Trophoblast cell (in vitro differentiated cells and primary cell): ENCODE measurements at regions not wholly inside any gene's neighbourhood (a gene's known extent, or its start where the extent isn't known, plus 50 kb on each side); places are given as distances from the start of the nearest gene placed in this dataset.
A peak's percentile ranks its signal among the peaks of the same experiment; 100 is the strongest.

Experiments
- DNase-seq, 2 donors: peaks; one replicate each; pipeline ENCODE4 v3.0.0-alpha.2; 2016
- H2AFZ ChIP-seq: 2 replicates; pipeline ENCODE4 v1.6.1; 2013; ENCODE audit warnings: low read length, moderate library complexity, mild to moderate bottlenecking; ENCODE audit not compliant: insufficient read depth, poor library complexity
- H2AK5ac ChIP-seq: 2 replicates; pipeline ENCODE4 v1.6.1; 2013; ENCODE audit warnings: mild to moderate bottlenecking, low read length
- H2BK120ac ChIP-seq: 2 replicates; pipeline ENCODE4 v1.6.1; 2013; ENCODE audit warnings: low read length, mild to moderate bottlenecking, moderate library complexity; ENCODE audit not compliant: insufficient read depth, poor library complexity
- H2BK12ac ChIP-seq: 2 replicates; pipeline ENCODE4 v1.6.1; 2013; ENCODE audit warnings: mild to moderate bottlenecking, low read length, moderate library complexity
- H2BK5ac ChIP-seq: 2 replicates; pipeline ENCODE4 v1.6.1; 2013; ENCODE audit warnings: low read length, low read depth, moderate library complexity, mild to moderate bottlenecking; ENCODE audit not compliant: poor library complexity
- H3K14ac ChIP-seq: 2 replicates; pipeline ENCODE4 v1.6.1; 2013; ENCODE audit warnings: mild to moderate bottlenecking, low read length
- H3K18ac ChIP-seq: 2 replicates; pipeline ENCODE4 v1.6.1; 2013; ENCODE audit warnings: mild to moderate bottlenecking, low read length
- H3K23ac ChIP-seq: 2 replicates; pipeline ENCODE4 v1.6.1; 2013; ENCODE audit warnings: low read length
- H3K27ac ChIP-seq: 2 replicates; pipeline ENCODE4 v1.5.1; 2013; ENCODE audit warnings: low read depth, mild to moderate bottlenecking, inconsistent platforms, low read length, moderate library complexity
- H3K27me3 ChIP-seq: 2 replicates; pipeline ENCODE4 v1.6.1; 2013; ENCODE audit warnings: inconsistent platforms, mild to moderate bottlenecking, low read length, moderate library complexity; ENCODE audit not compliant: insufficient read depth
- H3K36me3 ChIP-seq, 2 experiments: 1 replicate in 1 of 2; 2 replicates in 1 of 2; pipeline ENCODE4 v1.6.1; 2013; ENCODE audit warnings: low read length in 2 of 2, mild to moderate bottlenecking in 2 of 2, moderate library complexity in 1 of 2; ENCODE audit not compliant: insufficient read depth in 2 of 2, control insufficient read depth in 1 of 2
- H3K4ac ChIP-seq: 2 replicates; pipeline ENCODE4 v1.6.1; 2013; ENCODE audit warnings: low read depth, mild to moderate bottlenecking, low read length, moderate library complexity
- H3K4me1 ChIP-seq, 2 experiments: 1 replicate in 1 of 2; 2 replicates in 1 of 2; pipeline ENCODE4 v1.6.1; 2013; ENCODE audit warnings: low read length in 2 of 2, mild to moderate bottlenecking in 2 of 2, moderate library complexity in 1 of 2; ENCODE audit not compliant: insufficient read depth in 2 of 2, control insufficient read depth in 1 of 2
- H3K4me2 ChIP-seq: 2 replicates; pipeline ENCODE4 v1.6.1; 2013; ENCODE audit warnings: inconsistent platforms, mild to moderate bottlenecking, low read length, moderate library complexity
- H3K4me3 ChIP-seq: 2 replicates; pipeline ENCODE4 v1.5.1; 2013; ENCODE audit warnings: mild to moderate bottlenecking, low read depth, low read length, inconsistent platforms
- H3K79me1 ChIP-seq: one replicate; pipeline ENCODE4 v1.6.1; 2013; ENCODE audit warnings: low read length
- H3K79me2 ChIP-seq: 2 replicates; pipeline ENCODE4 v1.6.1; 2013; ENCODE audit warnings: low read length, mild to moderate bottlenecking; ENCODE audit not compliant: control insufficient read depth, insufficient read depth, poor library complexity
- H3K9ac ChIP-seq: 2 replicates; pipeline ENCODE4 v1.6.1; 2013; ENCODE audit warnings: mild to moderate bottlenecking, low read length
- H3K9me3 ChIP-seq: 2 replicates; pipeline ENCODE4 v1.6.1; 2013; ENCODE audit warnings: low read depth, mild to moderate bottlenecking, control low read depth, inconsistent platforms, low read length; ENCODE audit not compliant: insufficient read depth
- H4K12ac ChIP-seq: 2 replicates; pipeline ENCODE4 v1.6.1; 2013; ENCODE audit warnings: low read depth, mild to moderate bottlenecking, low read length, moderate library complexity
- H4K8ac ChIP-seq: 2 replicates; pipeline ENCODE4 v1.6.1; 2013; ENCODE audit warnings: low read depth, mild to moderate bottlenecking, low read length, moderate library complexity
- H4K91ac ChIP-seq: one replicate; pipeline ENCODE4 v1.6.1; 2013; ENCODE audit warnings: low read depth, mild to moderate bottlenecking, low read length, moderate library complexity
- WGBS: extraction: QIAGEN DNeasy Blood & Tissue Kit; methylation state at CpG from one replicate; pipeline ENCODE4 v1.1.7; 2013; ENCODE audit warnings: missing lambda C conversion rate; ENCODE audit not compliant: insufficient read length, insufficient coverage; ENCODE audit errors: extremely low coverage; 5-methylcytosine and 5-hydroxymethylcytosine counted together

- Histone ChIP-seq H3K79me1 (peaks cover 2% of the 10 kb centered on the region), H3K18ac (no peak overlapping the region), H3K4me2 (no peak overlapping the region), H4K12ac (no peak overlapping the region), H4K91ac (no peak overlapping the region), H3K23ac (no peak overlapping the region), H3K79me2 (no peaks in the 10 kb centered on the region), H2AFZ (no peak overlapping the region), H3K4ac (no peak overlapping the region), H3K9ac (no peak overlapping the region), H2AK5ac (no peak overlapping the region), H3K36me3 (no peaks in the 10 kb centered on the region), H2BK5ac (no peak overlapping the region), H2BK12ac (no peak overlapping the region), H3K4me3 (no peak overlapping the region), H3K27ac (no peak overlapping the region), H3K9me3 (peaks cover 6% of the 10 kb centered on the region), H2BK120ac (no peak overlapping the region), H3K14ac (no peak overlapping the region), H4K8ac (no peak overlapping the region), H3K4me1 (peaks cover 0 to 4% of the 10 kb centered on the region in 2 experiments), H3K27me3 (no peaks in the 10 kb centered on the region)
- no CpG with 5 or more reads among the region's 4 CpGs for WGBS
- DNase-seq = peak; percentile 45 to 75
Measured at GRCh38 chr6:19472850-19473249, 364.3 kb upstream of the ID4 start.

GRCh38 chr6:19477563-19477962 is 359.6 kb upstream of the ID4 start:
- no CpG with 5 or more reads among the region's 1 CpG for WGBS
- H4K12ac ChIP-seq = no peak overlapping the region

GRCh38 chr6:19478273-19478672 is 358.9 kb upstream of the ID4 start:
- peak overlapping the region; percentile 3 for H2AFZ ChIP-seq
- no peak overlapping the region for H4K12ac ChIP-seq
- H2AK5ac ChIP-seq = no peak overlapping the region
- no peaks in the 10 kb centered on the region for H3K36me3 ChIP-seq
- no peak overlapping the region for H3K18ac ChIP-seq
- H3K4me2 ChIP-seq = no peak overlapping the region
- no peak overlapping the region for H2BK5ac ChIP-seq
- no peak overlapping the region for H3K9ac ChIP-seq
- H3K27ac ChIP-seq = no peak overlapping the region
- H3K14ac ChIP-seq = peak overlapping the region; percentile 5
- no peaks in the 10 kb centered on the region for H3K27me3 ChIP-seq
- peak overlapping the region; percentile 27 for H3K4ac ChIP-seq
- H3K9me3 ChIP-seq = peaks cover 6% of the 10 kb centered on the region
- peaks cover 5% of the 10 kb centered on the region for H3K79me1 ChIP-seq
- H3K79me2 ChIP-seq = no peaks in the 10 kb centered on the region
- peak overlapping the region; percentile 66 for H4K91ac ChIP-seq
- H3K4me3 ChIP-seq = no peak overlapping the region
- H4K8ac ChIP-seq = peak overlapping the region; percentile 1
- no peak overlapping the region for H3K23ac ChIP-seq
- peak overlapping the region; percentile 68 for H2BK120ac ChIP-seq
- peak in 1 of 2 donors; percentile 19 for DNase-seq
- H2BK12ac ChIP-seq = peak overlapping the region; percentile 7
- WGBS = no CpG with 5 or more reads among the region's 4 CpGs
- peaks cover 3 to 6% of the 10 kb centered on the region in 2 experiments for H3K4me1 ChIP-seq

More at GRCh38 chr6:19477563-19477962, 359.6 kb upstream of the ID4 start:
- H3K9ac ChIP-seq = no peak overlapping the region
- H3K23ac ChIP-seq = no peak overlapping the region
- H3K4me1 ChIP-seq = peaks cover 3 to 6% of the 10 kb centered on the region in 2 experiments
- H3K27me3 ChIP-seq = no peaks in the 10 kb centered on the region
- no peak overlapping the region for H2BK5ac ChIP-seq
- H4K91ac ChIP-seq = no peak overlapping the region
- H4K8ac ChIP-seq = no peak overlapping the region
- H3K4ac ChIP-seq = no peak overlapping the region
- H2BK120ac ChIP-seq = no peak overlapping the region
- H3K36me3 ChIP-seq = no peaks in the 10 kb centered on the region
- H3K4me2 ChIP-seq = no peak overlapping the region
- peaks cover 6% of the 10 kb centered on the region for H3K9me3 ChIP-seq
- H3K14ac ChIP-seq = no peak overlapping the region
- no peak overlapping the region for H2AK5ac ChIP-seq
- peaks cover 5% of the 10 kb centered on the region for H3K79me1 ChIP-seq
- H2BK12ac ChIP-seq = no peak overlapping the region
- H2AFZ ChIP-seq = no peak overlapping the region
- peak overlapping the region; percentile 11 for H3K27ac ChIP-seq
- H3K4me3 ChIP-seq = no peak overlapping the region
- H3K79me2 ChIP-seq = no peaks in the 10 kb centered on the region
- H3K18ac ChIP-seq = no peak overlapping the region
- DNase-seq = peak; percentile 90 to 97

- no peak overlapping the region for H3K4ac ChIP-seq
- H3K9ac ChIP-seq = no peak overlapping the region
- H2BK12ac ChIP-seq = no peak overlapping the region
- no peaks in the 10 kb centered on the region for H3K36me3 ChIP-seq
- H2AFZ ChIP-seq = no peak overlapping the region
- H3K18ac ChIP-seq = no peak overlapping the region
- H3K4me2 ChIP-seq = no peak overlapping the region
- no peak overlapping the region for H2BK120ac ChIP-seq
- H3K4me1 ChIP-seq = peaks cover 3 to 6% of the 10 kb centered on the region in 2 experiments
- H3K14ac ChIP-seq = no peak overlapping the region
- H3K79me2 ChIP-seq = no peaks in the 10 kb centered on the region
- H4K12ac ChIP-seq = no peak overlapping the region
- H3K27me3 ChIP-seq = no peaks in the 10 kb centered on the region
- H2AK5ac ChIP-seq = no peak overlapping the region
- DNase-seq = peak; percentile 24 to 83
- H4K91ac ChIP-seq = no peak overlapping the region
- H3K9me3 ChIP-seq = peaks cover 6% of the 10 kb centered on the region
- H2BK5ac ChIP-seq = no peak overlapping the region
- no peak overlapping the region for H3K23ac ChIP-seq
- H3K79me1 ChIP-seq = peaks cover 5% of the 10 kb centered on the region
- H3K4me3 ChIP-seq = no peak overlapping the region
- no peak overlapping the region for H4K8ac ChIP-seq
- no peak overlapping the region for H3K27ac ChIP-seq
Measured at GRCh38 chr6:19478992-19479391, 358.2 kb upstream of the ID4 start.
